ENCODE measurements at regions not wholly inside any gene's neighbourhood (a gene's known extent, or its start where the extent isn't known, plus 50 kb on each side); places are given as distances from the start of the nearest gene placed in this dataset.
"Not testable (repeated sequence)": the region's sequence is repeated elsewhere in the genome, so short reads cannot be mapped to it uniquely, and the experiment has no call there.

- H3K27ac Mint-ChIP-seq: no peak overlapping the region
- no peaks in the 10 kb centered on the region for H3K4me1 Mint-ChIP-seq (ENCODE audit: low read depth)
- no peak overlapping the region for H3K4me3 Mint-ChIP-seq
- DNase-seq (no peak), ATAC-seq (replicated peaks in 1 of 2) (no peak)
- H3K27me3 Mint-ChIP-seq (ENCODE audit: low read depth): no peaks in the 10 kb centered on the region
- H3K36me3 Mint-ChIP-seq (ENCODE audit: insufficient read depth in 2 of 2): no peaks in the 10 kb centered on the region
- no peaks in the 10 kb centered on the region for H3K9me3 Mint-ChIP-seq
These were observed 82.8 kb upstream of the PPP2R2D start for GRCh38 chr10:131817866-131818509.

- no peaks in the 10 kb centered on the region for H3K27me3 Mint-ChIP-seq (ENCODE audit: low read depth)
- no peaks in the 10 kb centered on the region for H3K36me3 Mint-ChIP-seq (ENCODE audit: insufficient read depth in 2 of 2)
- H3K27ac Mint-ChIP-seq: no peak overlapping the region
- ATAC-seq (replicated peaks in 1 of 2) (no peak), DNase-seq (no peak)
- H3K4me3 Mint-ChIP-seq: no peak overlapping the region
- H3K9me3 Mint-ChIP-seq: no peaks in the 10 kb centered on the region
- H3K4me1 Mint-ChIP-seq (ENCODE audit: low read depth): no peaks in the 10 kb centered on the region
These were observed 82.1 kb upstream of the PPP2R2D start for GRCh38 chr10:131818510-131819234.

- no peaks in the 10 kb centered on the region for H3K27me3 Mint-ChIP-seq (ENCODE audit: low read depth)
- DNase-seq (no peak), ATAC-seq (replicated peaks in 1 of 2) (no peak)
- no peaks in the 10 kb centered on the region for H3K4me1 Mint-ChIP-seq (ENCODE audit: low read depth)
- H3K4me3 Mint-ChIP-seq: no peak overlapping the region
- no peaks in the 10 kb centered on the region for H3K36me3 Mint-ChIP-seq (ENCODE audit: insufficient read depth in 2 of 2)
- no peaks in the 10 kb centered on the region for H3K9me3 Mint-ChIP-seq
- H3K27ac Mint-ChIP-seq: no peak overlapping the region
These were observed 81.4 kb upstream of the PPP2R2D start for GRCh38 chr10:131819241-131820072.

GRCh38 chr10:131820626-131821025 lies 80.2 kb upstream of the PPP2R2D start:
- no peaks in the 10 kb centered on the region for H3K9me3 Mint-ChIP-seq
- DNase-seq (no peak), ATAC-seq (replicated peaks in 1 of 2) (no peak)
- H3K27ac Mint-ChIP-seq: no peak overlapping the region
- H3K4me1 Mint-ChIP-seq (ENCODE audit: low read depth): no peaks in the 10 kb centered on the region
- H3K4me3 Mint-ChIP-seq: no peak overlapping the region
- no peaks in the 10 kb centered on the region for H3K36me3 Mint-ChIP-seq (ENCODE audit: insufficient read depth in 2 of 2)
- no peaks in the 10 kb centered on the region for H3K27me3 Mint-ChIP-seq (ENCODE audit: low read depth)

- no peaks in the 10 kb centered on the region for H3K4me1 Mint-ChIP-seq (ENCODE audit: low read depth)
- no peak for DNase-seq
- no peaks in the 10 kb centered on the region for H3K9me3 Mint-ChIP-seq
- no peak for ATAC-seq (replicated peaks in 1 of 2)
- no peak overlapping the region for H3K27ac Mint-ChIP-seq
- no peaks in the 10 kb centered on the region for H3K36me3 Mint-ChIP-seq (ENCODE audit: insufficient read depth in 2 of 2)
- H3K27me3 Mint-ChIP-seq (ENCODE audit: low read depth): no peaks in the 10 kb centered on the region
- no peak overlapping the region for H3K4me3 Mint-ChIP-seq
These were observed 79.3 kb upstream of the PPP2R2D start for GRCh38 chr10:131821378-131822012.

GRCh38 chr10:131822013-131822691 lies 78.7 kb upstream of the PPP2R2D start:
- H3K4me1 Mint-ChIP-seq (ENCODE audit: low read depth): no peaks in the 10 kb centered on the region
- ATAC-seq (replicated peaks in 1 of 2): no peak

GRCh38 chr10:131822692-131823245 lies 78.0 kb upstream of the PPP2R2D start:
- DNase-seq (no peak), ATAC-seq (replicated peaks in 1 of 2) (no peak)
- no peak overlapping the region for H3K4me3 Mint-ChIP-seq
- no peaks in the 10 kb centered on the region for H3K9me3 Mint-ChIP-seq
- no peaks in the 10 kb centered on the region for H3K36me3 Mint-ChIP-seq (ENCODE audit: insufficient read depth in 2 of 2)
- H3K27me3 Mint-ChIP-seq (ENCODE audit: low read depth): no peaks in the 10 kb centered on the region
- H3K4me1 Mint-ChIP-seq (ENCODE audit: low read depth): no peaks in the 10 kb centered on the region
- no peak overlapping the region for H3K27ac Mint-ChIP-seq

More at GRCh38 chr10:131822013-131822691, 78.7 kb upstream of the PPP2R2D start:
- H3K36me3 Mint-ChIP-seq (ENCODE audit: insufficient read depth in 2 of 2): no peaks in the 10 kb centered on the region
- H3K4me3 Mint-ChIP-seq: no peak overlapping the region
- DNase-seq: no peak
- H3K27ac Mint-ChIP-seq: no peak overlapping the region
- no peaks in the 10 kb centered on the region for H3K27me3 Mint-ChIP-seq (ENCODE audit: low read depth)
- no peaks in the 10 kb centered on the region for H3K9me3 Mint-ChIP-seq

- not testable (repeated sequence) for ATAC-seq (replicated peaks in 1 of 2)
These were observed 77.2 kb upstream of the PPP2R2D start for GRCh38 chr10:131823601-131824099.

GRCh38 chr10:131824371-131825149 lies 76.2 kb upstream of the PPP2R2D start:
- DNase-seq (no peak), ATAC-seq (replicated peaks in 1 of 2) (no peak)
- H3K36me3 Mint-ChIP-seq (ENCODE audit: insufficient read depth in 2 of 2): no peaks in the 10 kb centered on the region
- H3K4me1 Mint-ChIP-seq (ENCODE audit: low read depth): no peaks in the 10 kb centered on the region
- no peaks in the 10 kb centered on the region for H3K9me3 Mint-ChIP-seq
- no peaks in the 10 kb centered on the region for H3K27me3 Mint-ChIP-seq (ENCODE audit: low read depth)
- H3K4me3 Mint-ChIP-seq: no peak overlapping the region
- H3K27ac Mint-ChIP-seq: no peak overlapping the region

More at GRCh38 chr10:131823601-131824099, 77.2 kb upstream of the PPP2R2D start:
- DNase-seq; H3K36me3 Mint-ChIP-seq (ENCODE audit: insufficient read depth in 2 of 2); H3K27me3 Mint-ChIP-seq (ENCODE audit: low read depth); H3K9me3 Mint-ChIP-seq; H3K4me3 Mint-ChIP-seq; H3K4me1 Mint-ChIP-seq (ENCODE audit: low read depth); H3K27ac Mint-ChIP-seq: not testable (repeated sequence)

GRCh38 chr10:131825150-131825848 lies 75.5 kb upstream of the PPP2R2D start:
- Mint-ChIP-seq H3K27ac (no peak overlapping the region), H3K36me3 (ENCODE audit: insufficient read depth in 2 of 2) (no peaks in the 10 kb centered on the region), H3K4me1 (ENCODE audit: low read depth) (no peaks in the 10 kb centered on the region), H3K27me3 (ENCODE audit: low read depth) (no peaks in the 10 kb centered on the region), H3K9me3 (no peaks in the 10 kb centered on the region), H3K4me3 (no peak overlapping the region)
- DNase-seq (no peak), ATAC-seq (replicated peaks in 1 of 2) (no peak)

GRCh38 chr10:131825960-131826650 lies 74.7 kb upstream of the PPP2R2D start:
- ATAC-seq (replicated peaks in 1 of 2) (no peak), DNase-seq (no peak)
- Mint-ChIP-seq H3K4me3 (no peak overlapping the region), H3K27ac (no peak overlapping the region), H3K27me3 (ENCODE audit: low read depth) (no peaks in the 10 kb centered on the region), H3K4me1 (ENCODE audit: low read depth) (no peaks in the 10 kb centered on the region), H3K36me3 (ENCODE audit: insufficient read depth in 2 of 2) (no peaks in the 10 kb centered on the region), H3K9me3 (no peaks in the 10 kb centered on the region)

Data from activated T-cell treated with anti-CD3 and anti-CD28 coated beads, Interleukin-2, amount 50 U/mL, for 72 hours (primary cell).